Adrenal gland (tissue), 9 donors: ENCODE measurements at regions not wholly inside any gene's neighbourhood (a gene's known extent, or its start where the extent isn't known, plus 50 kb on each side); places are given as distances from the start of the nearest gene placed in this dataset.

Source experiments
- DNase-seq, 7 donors: peaks; one replicate each; pipeline ENCODE4 v3.0.0-alpha.2; 2019 to 2020
- H3K27ac ChIP-seq, 5 donors: fragments of 200-600 bp; sonication (generic) in 4 of 5; 1 replicate in 3 of 5; 2 replicates in 2 of 5; pipeline versions ENCODE4 v1.5.1 to v1.8.0; 2016 to 2020; ENCODE audit warnings: mild to moderate bottlenecking in 1 of 5
- H3K27me3 ChIP-seq: fragments of 200-600 bp; 2 replicates; pipeline ENCODE4 v1.8.0; 2021
- H3K36me3 ChIP-seq, 2 donors: fragments of 200-600 bp; replicated peaks in 1 of 2; 1 replicate in 1 of 2; 2 replicates in 1 of 2; pipeline versions ENCODE4 v1.5.1 to v1.8.0; 2018 to 2022
- H3K4me1 ChIP-seq, 2 donors: fragments of 200-600 bp; replicated peaks in 1 of 2; 1 replicate in 1 of 2; 2 replicates in 1 of 2; pipeline versions ENCODE4 v1.5.1 to v1.8.0; 2018 to 2021
- H3K4me3 ChIP-seq, 4 donors: fragments of 200-600 bp; sonication (generic) in 3 of 4; one replicate each; pipeline ENCODE4 v1.5.1; 2016 to 2018
- H3K9me3 ChIP-seq, 3 donors: fragments of 200-600 bp; sonication (generic) in 1 of 3; replicated peaks in 1 of 3; 1 replicate in 2 of 3; 2 replicates in 1 of 3; pipeline versions ENCODE4 v1.5.1 to v1.8.0; 2016 to 2021
- POLR2A ChIP-seq, 2 donors: fragments of 450-650 bp; IDR thresholded peaks; one replicate each; pipeline ENCODE4 v1.6.1; 2017; ENCODE audit warnings: antibody characterized with exemption in 2 of 2, mild to moderate bottlenecking in 2 of 2, moderate library complexity in 1 of 2
- WGBS, 4 donors: extraction: QIAGEN DNeasy Blood & Tissue Kit in 2 of 4; methylation state at CpG; one replicate each; pipeline versions ENCODE4 v1.1.5 to v1.1.7; 2013 to 2017; 5-methylcytosine and 5-hydroxymethylcytosine counted together
- intact Hi-C, 2 donors: fragments of 100-400 bp; cut with DNase I; formaldehyde crosslinking; loops; one replicate each; pipeline versions ENCODE4 v1.14.1 to v1.15.0; 2022 to 2023
- TF ChIP-seq, protein P1 (sequence below), 6 experiments: fragments of 450-650 bp in 4 of 6; fragments of 200-600 bp in 2 of 6; sonication (generic) in 1 of 6; IDR thresholded peaks; 1 replicate in 5 of 6; 2 replicates in 1 of 6; pipeline versions ENCODE4 v1.5.1 to v1.8.0; 2016 to 2021; ENCODE audit warnings: antibody characterized with exemption in 6 of 6, mild to moderate bottlenecking in 2 of 6, moderate library complexity in 1 of 6
- donor health status: healthy with polysubstance abuse.
- donor health status: Bipolar disorder and iron deficiency.
- donor health status: DM: yes; HTN: yes; CAD: no.
- donor health status: DM: no; HTN: no; CAD: no.
- donor health status: DM: no; HTN: no; CAD: no.

DNA sequence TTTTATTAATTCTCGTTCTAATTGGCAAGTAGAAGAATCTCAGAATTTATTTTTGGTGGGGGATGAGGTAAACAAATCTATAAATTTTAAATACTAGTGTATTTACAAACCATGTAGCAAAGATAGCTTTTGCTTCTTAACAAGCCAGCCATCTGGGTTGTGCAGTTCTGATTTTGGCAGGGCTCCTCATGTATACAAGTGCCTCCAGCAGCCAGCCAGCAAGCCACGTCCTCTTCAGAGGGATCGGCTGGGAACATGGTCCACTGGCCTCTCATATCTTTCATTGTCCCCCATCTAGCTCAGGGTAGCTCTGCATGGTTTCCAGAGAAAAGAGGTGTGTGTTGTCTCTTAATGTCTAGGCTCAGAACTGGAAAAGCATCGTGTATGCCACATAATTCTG, 659.1 kb downstream of the MRPL39 start:
- WGBS, 4 donors, result 57 to 90% (median 66%) methylated on average over 4 of the region's 4 CpGs
- no peaks in the 10 kb centered on the region for H3K4me1 ChIP-seq
- H3K4me3 ChIP-seq, result no peak overlapping the region
- TF ChIP-seq, protein P1, sequence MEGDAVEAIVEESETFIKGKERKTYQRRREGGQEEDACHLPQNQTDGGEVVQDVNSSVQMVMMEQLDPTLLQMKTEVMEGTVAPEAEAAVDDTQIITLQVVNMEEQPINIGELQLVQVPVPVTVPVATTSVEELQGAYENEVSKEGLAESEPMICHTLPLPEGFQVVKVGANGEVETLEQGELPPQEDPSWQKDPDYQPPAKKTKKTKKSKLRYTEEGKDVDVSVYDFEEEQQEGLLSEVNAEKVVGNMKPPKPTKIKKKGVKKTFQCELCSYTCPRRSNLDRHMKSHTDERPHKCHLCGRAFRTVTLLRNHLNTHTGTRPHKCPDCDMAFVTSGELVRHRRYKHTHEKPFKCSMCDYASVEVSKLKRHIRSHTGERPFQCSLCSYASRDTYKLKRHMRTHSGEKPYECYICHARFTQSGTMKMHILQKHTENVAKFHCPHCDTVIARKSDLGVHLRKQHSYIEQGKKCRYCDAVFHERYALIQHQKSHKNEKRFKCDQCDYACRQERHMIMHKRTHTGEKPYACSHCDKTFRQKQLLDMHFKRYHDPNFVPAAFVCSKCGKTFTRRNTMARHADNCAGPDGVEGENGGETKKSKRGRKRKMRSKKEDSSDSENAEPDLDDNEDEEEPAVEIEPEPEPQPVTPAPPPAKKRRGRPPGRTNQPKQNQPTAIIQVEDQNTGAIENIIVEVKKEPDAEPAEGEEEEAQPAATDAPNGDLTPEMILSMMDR (IDR thresholded peaks at IDR 0.05), result no peak
- no peak for TF ChIP-seq POLR2A (IDR thresholded peaks at IDR 0.05)
- H3K36me3 ChIP-seq, result no peaks in the 10 kb centered on the region
- H3K9me3 ChIP-seq, result no peaks in the 10 kb centered on the region
- no peak overlapping the region for H3K27ac ChIP-seq
- intact Hi-C loops, result no loop called here
- no peak for DNase-seq
- H3K27me3 ChIP-seq, result no peaks in the 10 kb centered on the region

DNA sequence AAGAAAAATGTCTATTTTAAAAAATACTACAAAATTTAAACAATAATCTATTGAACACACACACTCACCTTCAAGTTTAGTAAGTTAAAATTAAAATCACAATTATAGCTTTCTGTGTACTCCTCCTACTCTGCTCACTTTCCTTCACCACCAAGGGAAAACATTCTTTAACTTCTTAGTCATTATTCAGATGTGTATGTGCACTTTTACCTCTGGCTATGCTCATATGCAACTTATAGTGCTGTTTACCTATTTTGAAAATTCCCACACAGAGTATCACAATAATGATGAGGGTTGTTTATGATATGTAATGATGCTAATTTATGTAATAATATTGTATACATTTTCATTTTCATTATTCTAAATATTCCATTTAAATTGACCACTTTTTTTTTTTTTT, 661.4 kb downstream of the MRPL39 start:
- intact Hi-C loops, result no loop called here
- H3K27ac ChIP-seq, result no peak overlapping the region
- no peaks in the 10 kb centered on the region for H3K9me3 ChIP-seq
- no peaks in the 10 kb centered on the region for H3K27me3 ChIP-seq
- H3K4me3 ChIP-seq, result no peak overlapping the region
- DNase-seq, result no peak
- TF ChIP-seq, protein P1 (IDR thresholded peaks at IDR 0.05), result no peak
- no peak for TF ChIP-seq POLR2A (IDR thresholded peaks at IDR 0.05)
- no peaks in the 10 kb centered on the region for H3K4me1 ChIP-seq
- H3K36me3 ChIP-seq, result no peaks in the 10 kb centered on the region

DNA sequence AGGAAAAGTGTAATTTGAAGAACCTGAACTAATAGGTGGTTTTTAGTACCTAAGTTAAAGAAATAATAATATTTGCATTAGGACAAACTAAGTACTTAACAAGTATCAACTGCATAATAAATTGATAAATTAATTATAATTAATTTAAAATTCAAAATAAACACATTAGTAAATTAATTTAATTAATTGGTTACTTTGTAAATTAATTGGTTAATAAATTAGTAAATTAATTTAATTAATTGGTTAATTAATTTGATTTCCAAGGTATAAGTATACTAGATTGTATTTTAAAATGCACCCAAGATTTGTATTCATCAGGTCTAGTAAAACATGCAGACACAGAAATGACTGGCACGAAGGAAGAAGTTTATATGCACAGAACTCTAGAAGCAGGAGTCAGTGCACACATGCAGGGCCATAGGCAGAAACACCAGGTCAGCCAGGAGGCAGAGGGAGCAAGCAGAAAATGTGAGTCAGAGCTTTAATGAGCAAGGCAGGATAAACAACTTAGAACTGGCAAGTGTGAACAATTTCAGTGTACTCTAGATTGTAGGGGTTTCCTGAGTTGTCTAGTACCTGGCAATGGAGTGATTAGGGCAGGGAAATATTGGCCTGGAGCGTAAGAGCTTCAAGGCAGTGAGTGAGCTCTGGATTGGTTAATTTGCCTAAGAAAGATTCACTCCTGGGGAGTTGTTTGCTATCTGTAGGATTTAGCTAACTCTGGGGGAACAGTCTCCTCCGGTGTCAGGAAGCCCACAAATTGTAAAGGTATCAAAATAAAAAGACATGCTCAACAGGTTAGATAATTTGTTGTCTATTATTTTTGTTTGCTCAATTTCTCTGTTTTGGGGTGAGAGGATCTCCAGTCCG, 665.7 kb downstream of the MRPL39 start:
- DNase-seq, result peak in 5 of 7 donors; percentile 8 to 56 (median 43)
- peaks cover 0 to 4% of the 10 kb centered on the region in 2 donors for H3K4me1 ChIP-seq
- intact Hi-C loops, result no loop called here
- H3K27ac ChIP-seq, result no peak overlapping the region
- H3K36me3 ChIP-seq, result no peaks in the 10 kb centered on the region
- H3K9me3 ChIP-seq, result no peaks in the 10 kb centered on the region
- H3K4me3 ChIP-seq, result no peak overlapping the region
- TF ChIP-seq, protein P1 (IDR thresholded peaks at IDR 0.05), result no peak
- TF ChIP-seq POLR2A (IDR thresholded peaks at IDR 0.05), result no peak
- WGBS, 4 donors, result 71 to 77% (median 74%) methylated on average over 4 of the region's 4 CpGs
- no peaks in the 10 kb centered on the region for H3K27me3 ChIP-seq

DNA sequence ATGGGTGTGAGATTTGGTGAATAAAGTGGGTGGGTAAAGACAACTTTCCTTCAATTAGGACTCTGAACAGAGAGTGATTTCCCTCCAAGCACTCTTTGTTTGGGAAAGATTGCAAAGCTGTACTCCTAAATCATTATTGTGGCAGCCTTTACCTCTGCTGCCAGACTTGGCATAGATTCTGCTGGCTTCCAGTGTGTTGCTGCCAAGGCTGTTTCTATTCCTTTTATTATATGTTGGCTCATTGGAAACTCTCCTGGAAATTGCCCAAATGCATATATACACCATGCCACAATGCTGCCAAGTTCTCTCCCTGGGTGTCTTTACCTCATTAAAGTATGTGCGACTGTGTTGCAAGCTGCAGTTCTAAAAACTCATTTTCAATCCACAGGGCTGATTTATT, 668.0 kb downstream of the MRPL39 start:
- peaks cover 0 to 4% of the 10 kb centered on the region in 2 donors for H3K4me1 ChIP-seq

More for the DNA sequence above, 668.0 kb downstream of the MRPL39 start:
- Histone ChIP-seq H3K36me3 (no peaks in the 10 kb centered on the region), H3K27me3 (no peaks in the 10 kb centered on the region), H3K4me3 (no peak overlapping the region), H3K27ac (no peak overlapping the region), H3K9me3 (no peaks in the 10 kb centered on the region)
- WGBS, 4 donors, result 62 to 84% (median 71%) methylated on average over 1 of the region's 1 CpG
- peak in 6 of 7 donors; percentile 17 to 57 (median 35) for DNase-seq
- intact Hi-C loops, result no loop called here
- TF ChIP-seq, protein P1 (IDR thresholded peaks at IDR 0.05), result no peak
- TF ChIP-seq POLR2A (IDR thresholded peaks at IDR 0.05), result no peak
